ENCODE measurements at regions not wholly inside any gene's neighbourhood (a gene's known extent, or its start where the extent isn't known, plus 50 kb on each side); places are given as distances from the start of the nearest gene placed in this dataset.

- no peak for TF ChIP-seq CTCF (IDR thresholded peaks at IDR 0.05; ENCODE audit: insufficient read depth, low read length)
- TF ChIP-seq POLR2AphosphoS5 (IDR thresholded peaks at IDR 0.05; ENCODE audit: low read depth): no peak
- TF ChIP-seq REST (IDR thresholded peaks at IDR 0.05; ENCODE audit: insufficient replicate concordance, low read depth): no peak
- TF ChIP-seq GABPA (IDR thresholded peaks at IDR 0.05; ENCODE audit: low read depth): no peak
- TF ChIP-seq SPI1 (IDR thresholded peaks at IDR 0.05; ENCODE audit: borderline replicate concordance, low read depth): no peak
Measured at GRCh38 chr7:12796397-12797127, 109.1 kb downstream of the ARL4A start.
